ENCODE measurements at regions not wholly inside any gene's neighbourhood (a gene's known extent, or its start where the extent isn't known, plus 50 kb on each side); places are given as distances from the start of the nearest gene placed in this dataset.

GRCh38 chr9:99300603-99301002, 78.5 kb downstream of the SEC61B start:
- no peaks in the 10 kb centered on the region for H3K4me1 Mint-ChIP-seq (ENCODE audit: low read depth)
- DNase-seq (ENCODE audit: low spot score): no peak
- no peaks in the 10 kb centered on the region for H3K9me3 Mint-ChIP-seq (ENCODE audit: low read depth)
- H3K4me3 Mint-ChIP-seq (ENCODE audit: unreplicated experiment): no peak overlapping the region
- no peak for TF ChIP-seq CTCF (IDR thresholded peaks at IDR 0.05)
- H3K27ac Mint-ChIP-seq (ENCODE audit: unreplicated experiment): no peak overlapping the region
- no peaks in the 10 kb centered on the region for H3K27me3 Mint-ChIP-seq (ENCODE audit: low read depth)
- no peaks in the 10 kb centered on the region for H3K36me3 Mint-ChIP-seq (ENCODE audit: low read depth)

- H3K27me3 Mint-ChIP-seq (ENCODE audit: low read depth): no peaks in the 10 kb centered on the region
- H3K27ac Mint-ChIP-seq (ENCODE audit: unreplicated experiment): no peak overlapping the region
- no peaks in the 10 kb centered on the region for H3K4me1 Mint-ChIP-seq (ENCODE audit: low read depth)
- no peak for TF ChIP-seq CTCF (IDR thresholded peaks at IDR 0.05)
- no peaks in the 10 kb centered on the region for H3K36me3 Mint-ChIP-seq (ENCODE audit: low read depth)
- no peaks in the 10 kb centered on the region for H3K9me3 Mint-ChIP-seq (ENCODE audit: low read depth)
- no peak for DNase-seq (ENCODE audit: low spot score)
- no peak overlapping the region for H3K4me3 Mint-ChIP-seq (ENCODE audit: unreplicated experiment)
These were observed 81.1 kb downstream of the SEC61B start for GRCh38 chr9:99303177-99303576.

GRCh38 chr9:99305124-99305523, 83.0 kb downstream of the SEC61B start:
- TF ChIP-seq CTCF (IDR thresholded peaks at IDR 0.05): no peak
- no peak for DNase-seq (ENCODE audit: low spot score)
- H3K27me3 Mint-ChIP-seq (ENCODE audit: low read depth): no peaks in the 10 kb centered on the region
- no peaks in the 10 kb centered on the region for H3K4me1 Mint-ChIP-seq (ENCODE audit: low read depth)
- no peak overlapping the region for H3K27ac Mint-ChIP-seq (ENCODE audit: unreplicated experiment)
- H3K4me3 Mint-ChIP-seq (ENCODE audit: unreplicated experiment): no peak overlapping the region
- H3K36me3 Mint-ChIP-seq (ENCODE audit: low read depth): no peaks in the 10 kb centered on the region
- H3K9me3 Mint-ChIP-seq (ENCODE audit: low read depth): no peaks in the 10 kb centered on the region

- H3K9me3 Mint-ChIP-seq (ENCODE audit: low read depth): no peaks in the 10 kb centered on the region
- no peak overlapping the region for H3K27ac Mint-ChIP-seq (ENCODE audit: unreplicated experiment)
- DNase-seq (ENCODE audit: low spot score): no peak
- no peaks in the 10 kb centered on the region for H3K4me1 Mint-ChIP-seq (ENCODE audit: low read depth)
- no peaks in the 10 kb centered on the region for H3K36me3 Mint-ChIP-seq (ENCODE audit: low read depth)
- TF ChIP-seq CTCF (IDR thresholded peaks at IDR 0.05): no peak
- no peak overlapping the region for H3K4me3 Mint-ChIP-seq (ENCODE audit: unreplicated experiment)
- H3K27me3 Mint-ChIP-seq (ENCODE audit: low read depth): no peaks in the 10 kb centered on the region
These were observed 84.0 kb downstream of the SEC61B start for GRCh38 chr9:99305820-99306811.

GRCh38 chr9:99307851-99308250, 85.8 kb downstream of the SEC61B start:
- H3K4me1 Mint-ChIP-seq (ENCODE audit: low read depth): no peaks in the 10 kb centered on the region
- no peaks in the 10 kb centered on the region for H3K36me3 Mint-ChIP-seq (ENCODE audit: low read depth)
- H3K4me3 Mint-ChIP-seq (ENCODE audit: unreplicated experiment): no peak overlapping the region
- no peak for TF ChIP-seq CTCF (IDR thresholded peaks at IDR 0.05)
- no peaks in the 10 kb centered on the region for H3K27me3 Mint-ChIP-seq (ENCODE audit: low read depth)
- no peak for DNase-seq (ENCODE audit: low spot score)
- H3K9me3 Mint-ChIP-seq (ENCODE audit: low read depth): no peaks in the 10 kb centered on the region
- H3K27ac Mint-ChIP-seq (ENCODE audit: unreplicated experiment): no peak overlapping the region

All from chondrocyte (in vitro differentiated cells).